NCI-H226 (cell line): ENCODE measurements at regions not wholly inside any gene's neighbourhood (a gene's known extent, or its start where the extent isn't known, plus 50 kb on each side); places are given as distances from the start of the nearest gene placed in this dataset.
"Not testable (repeated sequence)": the region's sequence is repeated elsewhere in the genome, so short reads cannot be mapped to it uniquely, and the experiment has no call there.

Experiments
- DNase-seq: peaks from one replicate; pipeline ENCODE4 v3.0.0-alpha.2; 2015

GRCh38 chrY:10958122-10958521 is 1430.4 kb downstream of the TSPY10 start:
- not testable (repeated sequence) for DNase-seq

DNA sequence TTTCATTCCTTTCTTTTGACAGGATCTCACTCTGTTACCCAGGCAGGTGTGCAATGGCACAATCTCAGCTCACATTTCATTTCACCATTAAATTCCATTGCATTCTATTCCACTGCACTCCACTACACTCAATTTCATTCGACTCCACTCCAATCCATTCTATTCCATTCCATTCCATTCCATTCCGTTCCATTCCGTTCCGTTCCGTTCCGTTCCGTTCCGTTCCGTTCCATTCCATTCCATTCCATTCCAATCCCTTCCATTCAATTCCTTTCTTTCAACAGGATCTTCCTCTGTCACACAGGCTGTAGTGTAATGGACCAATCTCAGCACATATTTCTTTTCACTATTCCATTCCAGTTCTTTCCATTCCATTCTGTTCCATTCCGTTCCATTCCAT is 1445.7 kb downstream of the TSPY10 start:
- DNase-seq = no peak

- no peak for DNase-seq
Observed at GRCh38 chrY:10986655-10987054, 1459.0 kb downstream of the TSPY10 start.

DNA sequence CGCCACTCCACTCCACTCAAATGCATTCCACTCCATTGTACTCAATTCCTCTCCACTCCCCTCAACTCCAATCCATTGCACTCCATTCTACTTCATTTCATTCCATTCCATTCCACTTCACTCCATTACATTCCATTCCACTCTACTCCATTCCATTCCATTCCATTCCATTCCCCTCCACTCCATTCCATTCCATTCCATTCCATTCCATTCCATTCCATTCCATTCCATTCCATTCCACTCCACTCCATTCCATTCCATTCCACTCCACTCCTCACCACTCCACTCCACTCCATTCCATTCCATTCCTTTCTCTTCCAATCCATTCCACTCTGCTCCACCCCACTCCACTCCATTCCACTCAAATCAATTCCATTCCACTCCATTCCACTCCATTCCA is 1459.9 kb downstream of the TSPY10 start:
- no peak for DNase-seq

DNA sequence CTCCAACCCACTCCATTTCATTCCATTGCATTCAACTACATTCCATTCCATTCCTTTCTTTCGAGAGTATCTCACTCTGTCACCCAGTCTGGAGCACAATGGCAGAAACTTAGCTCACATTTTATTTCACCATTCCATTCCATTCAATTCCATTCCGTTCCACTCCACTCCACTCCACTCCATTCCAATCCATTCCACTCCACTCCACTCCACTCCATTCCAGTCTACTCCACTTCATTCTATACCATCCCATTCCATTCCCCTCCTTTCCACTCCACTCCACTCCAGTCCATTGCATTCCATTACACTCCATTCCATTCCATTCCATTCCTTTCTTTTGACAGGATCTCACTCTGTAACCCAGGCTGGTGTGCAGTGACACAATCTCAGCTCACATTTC is 1466.3 kb downstream of the TSPY10 start:
- no peak for DNase-seq

- DNase-seq = not testable (repeated sequence)
Observed at GRCh38 chrY:10999715-11000114, 1472.0 kb downstream of the TSPY10 start.

DNA sequence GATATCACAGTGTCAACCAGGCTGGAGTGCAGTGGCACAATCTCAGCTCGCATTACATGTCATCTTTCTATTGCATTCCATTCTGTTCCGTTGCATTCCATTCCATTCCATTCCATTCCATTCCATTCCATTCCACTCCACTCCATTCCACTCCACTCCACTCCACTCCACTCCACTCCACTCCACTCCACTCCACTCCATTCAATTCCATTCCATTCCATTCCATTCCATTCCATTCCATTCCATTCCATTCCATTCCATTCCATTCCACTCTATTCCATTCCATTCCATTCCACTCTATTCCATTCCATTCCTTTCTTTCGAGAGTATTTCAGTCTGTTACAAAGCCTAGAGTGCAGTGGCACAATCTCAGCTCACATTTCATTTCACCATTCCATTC is 1486.5 kb downstream of the TSPY10 start:
- not testable (repeated sequence) for DNase-seq

- DNase-seq = no peak
Observed at GRCh38 chrY:11022734-11023133, 1495.1 kb downstream of the TSPY10 start.

DNA sequence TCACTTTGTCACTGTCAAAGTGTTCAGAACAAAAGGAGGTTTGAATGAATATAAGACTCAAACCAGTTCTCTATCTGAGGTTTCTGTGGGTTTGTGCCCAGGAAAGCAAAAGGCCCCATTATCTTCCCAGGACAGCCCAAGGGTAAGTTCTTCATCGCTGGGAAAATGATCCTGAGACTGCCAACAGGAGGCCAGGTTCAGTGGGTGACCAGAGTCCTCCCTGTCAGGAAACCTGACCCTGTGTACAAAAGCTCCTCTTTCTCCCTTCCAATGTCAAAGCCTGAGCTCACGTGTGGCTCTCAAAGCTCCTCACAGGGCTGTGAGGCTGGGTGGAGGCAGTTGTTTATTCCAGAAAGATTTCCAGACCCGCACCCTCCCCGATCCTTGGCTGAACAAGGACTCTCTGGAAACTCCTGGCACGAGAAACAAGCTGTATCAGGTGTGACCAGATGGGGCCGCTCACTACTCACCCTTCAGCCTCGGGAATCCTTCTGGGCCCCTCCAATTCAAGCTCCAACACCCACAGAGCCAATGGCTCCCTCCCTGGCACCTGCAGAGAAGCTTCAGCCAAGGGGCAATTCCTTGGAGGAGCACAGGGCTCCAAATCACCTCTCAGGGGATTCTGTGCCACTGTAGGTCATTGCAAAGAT is 1516.7 kb downstream of the TSPY10 start:
- no peak for DNase-seq

DNA sequence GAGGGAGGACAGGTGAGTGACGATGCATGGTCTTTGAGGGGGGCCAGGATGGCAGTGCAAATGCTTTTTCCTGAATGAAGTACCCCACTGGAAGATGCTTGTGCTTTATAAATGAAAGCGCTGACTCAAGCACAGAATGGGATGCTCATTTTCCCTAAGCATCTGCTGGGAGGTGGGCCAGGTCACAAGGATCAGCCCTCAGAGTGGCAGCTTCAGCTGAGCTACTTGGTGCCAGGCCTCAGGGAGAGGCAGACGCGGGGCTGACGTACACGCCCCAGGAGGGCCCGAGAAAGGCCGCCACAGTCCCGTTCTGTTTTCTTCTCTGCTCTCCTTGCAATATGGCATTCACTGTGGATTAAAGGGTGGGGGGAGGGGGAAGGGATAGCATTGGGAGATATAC is 1535.8 kb downstream of the TSPY10 start:
- no peak for DNase-seq

- no peak for DNase-seq
Observed at GRCh38 chrY:11063960-11064359, 1536.3 kb downstream of the TSPY10 start.

- DNase-seq = no peak
Observed at GRCh38 chrY:11064376-11064775, 1536.7 kb downstream of the TSPY10 start.

GRCh38 chrY:11069271-11069670 is 1541.6 kb downstream of the TSPY10 start:
- DNase-seq = no peak

DNA sequence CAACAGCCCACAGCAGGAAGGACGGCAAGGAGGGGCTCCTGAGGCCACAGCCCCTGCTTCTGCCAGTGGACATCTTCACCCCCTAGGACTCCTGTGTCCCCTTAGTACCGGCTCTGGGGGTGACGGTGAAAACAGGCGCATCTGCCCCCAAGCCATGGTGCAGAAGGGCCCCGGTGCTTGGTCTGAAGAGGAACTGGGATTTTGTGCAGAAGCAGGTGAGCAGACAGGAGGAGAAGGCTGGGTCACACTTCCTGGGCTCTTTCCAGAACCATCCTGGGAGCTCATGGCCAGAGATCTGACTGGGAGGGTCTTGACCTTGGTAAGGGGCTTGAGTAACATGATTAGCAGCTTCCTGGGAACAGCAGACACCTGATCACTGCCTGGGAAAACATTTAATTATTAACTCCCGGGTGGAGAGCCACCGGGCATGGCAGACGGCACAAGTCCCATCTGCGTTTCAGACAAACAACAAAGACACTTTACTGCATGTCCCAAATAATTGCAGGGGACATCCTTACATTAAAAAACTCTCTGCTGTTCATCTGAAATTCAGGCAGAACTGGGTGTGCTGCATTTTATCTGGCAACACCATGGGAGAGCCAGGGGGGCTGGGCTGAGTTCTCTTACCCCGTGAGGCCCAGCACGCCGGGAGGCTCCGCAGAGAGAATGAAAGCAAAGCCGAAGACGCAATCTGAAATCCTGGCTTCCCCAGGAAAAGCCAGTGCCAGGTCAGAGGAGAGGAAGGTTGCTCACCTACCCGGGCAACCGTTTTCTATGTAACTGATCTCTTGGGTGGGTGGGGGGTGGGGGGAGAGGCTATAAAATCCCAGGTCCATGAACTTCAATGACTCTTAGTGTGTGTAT is 1542.8 kb downstream of the TSPY10 start:
- DNase-seq = no peak

DNA sequence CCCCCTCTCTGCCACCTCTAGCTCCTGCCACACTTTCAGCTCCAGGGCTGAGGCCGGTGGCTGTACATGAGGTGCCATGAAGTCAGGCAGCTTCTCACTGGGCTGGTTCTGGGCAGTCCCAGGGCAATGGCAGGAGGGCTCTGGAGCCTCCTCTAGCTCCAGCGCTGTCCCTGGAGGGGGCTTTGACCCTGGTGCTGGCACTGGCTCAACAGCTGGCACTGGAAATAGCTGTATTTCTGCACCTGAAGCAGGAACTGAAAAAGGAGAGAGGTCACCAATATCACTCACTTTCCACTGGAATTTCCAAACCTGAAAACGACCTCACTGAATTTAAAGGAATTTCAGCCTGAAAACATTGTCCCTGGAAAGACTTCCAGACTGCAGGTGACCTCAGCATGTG is 1558.1 kb downstream of the TSPY10 start:
- DNase-seq = not testable (repeated sequence)

DNA sequence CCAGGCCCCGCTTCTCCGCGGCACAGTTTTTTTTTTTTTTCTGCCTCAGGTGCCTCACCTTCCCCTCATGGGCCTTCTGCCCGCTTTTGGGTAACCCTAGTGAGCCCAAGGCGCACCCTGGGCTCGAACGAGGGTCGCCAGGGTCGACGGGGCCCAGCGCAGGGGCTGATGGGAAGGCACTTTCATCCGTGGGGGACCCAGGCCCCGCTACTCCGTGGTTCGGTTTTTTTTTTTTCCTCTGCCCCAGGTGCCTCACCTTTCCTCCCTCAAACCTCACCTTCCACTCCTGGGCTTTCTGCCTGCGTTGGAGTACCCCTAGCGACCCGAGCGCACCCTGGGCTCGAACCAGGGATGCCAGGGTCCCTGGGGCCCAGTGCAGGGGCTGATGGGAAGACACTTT is 1569.8 kb downstream of the TSPY10 start:
- DNase-seq = not testable (repeated sequence)

- not testable (repeated sequence) for DNase-seq
Observed at GRCh38 chrY:11098419-11098818, 1570.7 kb downstream of the TSPY10 start.

- no peak for DNase-seq
Observed at GRCh38 chrY:11099004-11099403, 1571.3 kb downstream of the TSPY10 start.

DNA sequence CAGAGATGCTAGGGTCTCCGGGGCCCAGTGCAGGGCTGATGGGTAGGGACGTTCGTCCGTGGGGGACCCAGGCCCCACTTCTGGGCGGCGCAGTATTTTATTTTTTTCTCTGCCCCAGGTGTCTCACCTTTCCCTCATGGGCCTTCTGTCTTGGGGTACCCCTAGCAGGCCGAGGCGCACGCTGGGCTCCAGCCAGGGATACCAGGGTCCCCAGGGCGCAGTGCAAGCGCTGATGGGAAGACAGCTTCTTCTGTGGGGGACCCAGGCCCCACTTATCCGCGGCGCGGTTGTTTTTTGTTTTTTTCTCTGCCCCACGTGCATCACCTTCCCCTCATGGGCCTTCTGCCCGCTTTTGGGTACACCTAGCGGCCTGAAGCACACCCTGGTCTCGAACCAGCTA is 1572.8 kb downstream of the TSPY10 start:
- DNase-seq = not testable (repeated sequence)

DNA sequence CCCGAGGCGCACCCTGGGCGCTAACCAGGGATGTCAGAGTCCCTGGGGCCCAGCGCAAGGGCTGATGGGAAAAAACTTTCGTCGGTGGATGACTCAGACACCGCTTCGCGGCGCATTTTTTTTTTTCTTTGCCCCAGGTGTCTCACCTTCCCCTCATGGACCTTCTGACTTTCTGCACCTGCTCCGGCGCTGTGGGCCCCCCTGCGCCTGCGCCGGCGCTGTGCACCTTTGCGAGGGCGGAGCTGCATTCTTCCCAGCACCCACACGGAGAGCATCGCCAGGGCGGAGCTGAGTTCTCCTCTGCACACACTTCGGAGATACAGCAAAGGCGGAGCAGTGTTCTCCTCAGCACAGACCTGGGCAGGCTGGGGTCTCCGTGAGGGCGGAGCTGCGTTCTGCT is 1575.3 kb downstream of the TSPY10 start:
- not testable (repeated sequence) for DNase-seq

DNA sequence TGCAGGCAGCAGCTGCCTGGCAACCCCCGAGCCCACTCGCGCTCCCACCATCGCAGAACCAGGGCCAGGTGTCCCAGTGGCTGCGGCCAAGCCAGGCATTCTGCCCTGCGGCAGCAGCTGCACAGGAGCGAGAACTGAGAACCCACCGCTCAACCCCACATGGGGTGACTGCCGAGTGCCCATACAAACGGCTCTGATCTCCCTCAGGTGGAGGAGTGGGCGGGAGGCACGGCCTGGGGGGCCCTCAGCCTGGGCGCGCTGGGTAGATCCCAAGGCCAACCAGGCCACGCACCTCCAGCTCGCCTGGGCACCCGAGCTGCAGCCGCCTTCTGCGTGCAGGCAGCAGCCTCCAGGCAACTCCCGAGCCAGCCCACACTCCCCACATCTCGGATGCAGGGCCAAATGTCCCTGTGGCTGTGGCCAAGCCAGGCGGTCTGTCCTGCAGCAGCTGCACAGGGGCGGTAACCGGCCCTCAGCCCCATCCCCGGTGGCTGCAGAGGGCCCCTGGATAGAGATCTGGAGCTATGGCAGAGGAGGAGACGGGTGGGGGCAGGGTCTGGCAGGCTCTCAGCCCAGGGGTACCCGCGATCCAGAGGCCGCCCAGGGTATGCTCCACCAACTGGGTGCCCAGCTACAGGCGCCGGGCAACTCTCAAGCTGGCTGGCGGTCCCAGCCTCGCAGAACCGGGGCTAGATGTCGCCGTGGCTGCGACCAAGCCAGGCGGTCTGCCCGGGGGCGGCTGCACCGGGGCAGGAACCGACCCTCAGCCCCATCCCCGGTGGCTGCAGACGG is 1579.6 kb downstream of the TSPY10 start:
- DNase-seq = not testable (repeated sequence)

DNA sequence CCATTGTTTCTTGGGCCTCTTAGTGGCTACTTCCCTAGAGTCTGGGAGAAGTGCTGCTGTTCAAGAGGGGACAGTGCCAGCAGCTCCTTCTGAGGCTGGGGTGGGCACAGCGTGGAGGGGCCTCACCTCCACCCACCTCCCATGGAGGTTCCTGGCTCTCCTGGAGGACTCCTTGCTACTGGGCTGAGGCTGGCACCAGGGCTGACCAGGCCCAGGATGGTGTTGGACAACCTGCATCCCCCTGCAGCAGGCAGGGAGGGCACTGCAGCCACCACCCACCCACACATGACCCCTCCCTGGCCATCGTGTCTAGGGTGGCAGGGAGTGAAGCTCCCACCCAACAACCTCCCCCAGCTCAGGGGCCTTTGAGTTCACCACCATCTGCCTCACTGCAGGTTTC is 1549.3 kb upstream of the USP9Y start:
- DNase-seq = not testable (repeated sequence)

GRCh38 chrY:11156100-11156499 is 1544.9 kb upstream of the USP9Y start:
- not testable (repeated sequence) for DNase-seq
